ENCODE measurements at regions not wholly inside any gene's neighbourhood (a gene's known extent, or its start where the extent isn't known, plus 50 kb on each side); places are given as distances from the start of the nearest gene placed in this dataset.
"Not testable (repeated sequence)": the region's sequence is repeated elsewhere in the genome, so short reads cannot be mapped to it uniquely, and the experiment has no call there.

GRCh38 chr1:177413982-177414596 lies 243.3 kb downstream of the BRINP2 start:
- intact Hi-C loops (cut with DNase I) = no loop called here
- TF ChIP-seq EP300 (IDR thresholded peaks at IDR 0.05) (no peak), POLR2A (IDR thresholded peaks at IDR 0.05) (no peak), POLR2AphosphoS5 (IDR thresholded peaks at IDR 0.05) (no peak), CTCF (IDR thresholded peaks at IDR 0.05) (no peak)
- Histone ChIP-seq H3K27ac (no peak overlapping the region), H3K27me3 (peaks cover 0 to 3% (median 0%) of the 10 kb centered on the region in 3 donors), H3K4me3 (no peak overlapping the region), H3K9me3 (no peaks in the 10 kb centered on the region), H3K4me1 (no peaks in the 10 kb centered on the region), H3K36me3 (no peaks in the 10 kb centered on the region)
- WGBS, 2 donors = 73 to 77% methylated on average over 3 of the region's 3 CpGs
- no peak for DNase-seq

GRCh38 chr1:177411381-177411780 lies 240.6 kb downstream of the BRINP2 start:
- no peak overlapping the region for H3K27ac ChIP-seq
- H3K4me1 ChIP-seq = no peaks in the 10 kb centered on the region
- H3K27me3 ChIP-seq = peaks cover 0 to 3% (median 0%) of the 10 kb centered on the region in 3 donors
- TF ChIP-seq POLR2AphosphoS5 (IDR thresholded peaks at IDR 0.05) (no peak), POLR2A (IDR thresholded peaks at IDR 0.05) (no peak)
- intact Hi-C loops (cut with DNase I) = no loop called here
- no peak for DNase-seq
- H3K4me3 ChIP-seq = no peak overlapping the region
- no peaks in the 10 kb centered on the region for H3K9me3 ChIP-seq
- H3K36me3 ChIP-seq = no peaks in the 10 kb centered on the region
- WGBS, 2 donors = 48 to 59% methylated on average over 3 of the region's 3 CpGs

GRCh38 chr1:177410179-177410766 lies 239.5 kb downstream of the BRINP2 start:
- intact Hi-C loops (cut with DNase I) = no loop called here
- H3K4me3 ChIP-seq = no peak overlapping the region
- H3K36me3 ChIP-seq = no peaks in the 10 kb centered on the region
- TF ChIP-seq CTCF (IDR thresholded peaks at IDR 0.05) (no peak), POLR2A (IDR thresholded peaks at IDR 0.05) (no peak), EP300 (IDR thresholded peaks at IDR 0.05) (no peak), POLR2AphosphoS5 (IDR thresholded peaks at IDR 0.05) (no peak)
- peaks cover 0 to 3% (median 0%) of the 10 kb centered on the region in 3 donors for H3K27me3 ChIP-seq
- no peaks in the 10 kb centered on the region for H3K9me3 ChIP-seq
- 60 to 75% methylated on average over 5 of the region's 5 CpGs for WGBS, 2 donors
- no peak overlapping the region for H3K27ac ChIP-seq
- H3K4me1 ChIP-seq = no peaks in the 10 kb centered on the region
- DNase-seq = no peak

- H3K36me3 ChIP-seq; H3K4me3 ChIP-seq; H3K4me1 ChIP-seq; intact Hi-C loops (cut with DNase I); H3K27ac ChIP-seq; DNase-seq; H3K27me3 ChIP-seq; H3K9me3 ChIP-seq: not testable (repeated sequence)
- 60 to 79% methylated on average over 14 of the region's 14 CpGs for WGBS, 2 donors
Measured at GRCh38 chr1:177406323-177406722, 235.6 kb downstream of the BRINP2 start.

- Histone ChIP-seq H3K27ac (no peak overlapping the region), H3K27me3 (no peaks in the 10 kb centered on the region), H3K4me1 (no peaks in the 10 kb centered on the region), H3K4me3 (no peak overlapping the region), H3K36me3 (no peaks in the 10 kb centered on the region), H3K9me3 (no peaks in the 10 kb centered on the region)
- TF ChIP-seq CTCF (IDR thresholded peaks at IDR 0.05) (no peak), POLR2A (IDR thresholded peaks at IDR 0.05) (no peak), POLR2AphosphoS5 (IDR thresholded peaks at IDR 0.05) (no peak), EP300 (IDR thresholded peaks at IDR 0.05) (no peak)
- intact Hi-C loops (cut with DNase I) = no loop called here
- no peak for DNase-seq
- WGBS, 2 donors = 84 to 90% methylated on average over 3 of the region's 3 CpGs
Measured at GRCh38 chr1:177392336-177392735, 221.6 kb downstream of the BRINP2 start.
